HG03097 (cell line): ENCODE measurements at regions not wholly inside any gene's neighbourhood (a gene's known extent, or its start where the extent isn't known, plus 50 kb on each side); places are given as distances from the start of the nearest gene placed in this dataset.

Experiments used
- ATAC-seq: cut with Tn5 transposase; IDR thresholded peaks from one replicate; pipeline ENCODE4 v1.9.1; 2021; ENCODE audit not compliant: unreplicated experiment, low FRiP score

DNA sequence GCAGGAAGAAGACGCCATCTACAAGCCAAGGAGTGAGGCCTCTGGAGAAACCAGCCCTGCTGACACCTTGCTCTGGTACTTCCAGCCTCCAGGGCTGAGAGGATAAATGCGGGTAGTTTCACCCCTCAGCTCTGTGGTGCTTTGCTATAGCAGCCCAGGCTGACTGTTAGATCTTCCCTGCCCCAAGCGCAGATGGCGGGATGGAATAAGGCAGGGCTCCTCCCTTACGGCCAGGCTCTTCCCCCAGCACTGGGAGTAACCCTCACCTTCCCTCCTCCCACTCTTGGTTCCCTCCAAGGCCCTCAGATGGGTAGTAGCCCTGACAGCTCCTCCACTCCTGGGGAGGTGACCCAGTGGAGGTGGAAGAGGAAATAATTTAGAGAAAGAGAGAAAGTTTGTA, 285.1 kb downstream of the GADD45G start:
- no peak for ATAC-seq

DNA sequence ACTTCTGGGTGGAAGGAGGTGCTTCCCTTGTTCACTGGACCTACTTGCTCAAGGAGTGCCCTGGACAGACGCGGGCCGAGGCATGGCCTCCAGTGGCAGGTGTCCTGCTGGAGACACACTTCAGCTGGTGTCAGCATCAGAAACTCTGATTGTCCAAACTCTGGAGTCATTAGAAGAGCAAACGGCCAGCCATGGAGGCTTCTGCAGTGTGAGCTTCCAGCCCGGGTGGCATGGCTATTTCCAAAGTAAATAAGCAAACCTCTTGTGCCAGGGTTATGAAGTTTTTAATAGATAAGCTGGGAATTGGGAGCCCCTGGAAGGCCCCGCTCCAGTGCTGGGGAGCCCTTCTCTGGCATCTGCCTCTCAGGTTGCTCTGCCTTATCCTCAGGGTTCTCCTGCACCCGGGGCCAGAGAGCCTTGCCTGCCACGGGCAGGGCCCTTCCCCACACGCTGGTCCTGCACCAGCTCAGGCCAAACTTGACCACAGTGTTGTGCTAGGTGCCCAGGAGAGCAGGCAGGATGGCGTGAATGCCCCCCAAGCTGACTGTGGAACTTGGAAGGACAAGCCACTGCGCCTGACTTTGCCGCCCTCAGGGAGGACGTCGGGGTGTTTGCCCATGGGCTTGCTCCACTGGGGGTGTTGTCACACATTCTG, 285.6 kb downstream of the GADD45G start:
- no peak for ATAC-seq

DNA sequence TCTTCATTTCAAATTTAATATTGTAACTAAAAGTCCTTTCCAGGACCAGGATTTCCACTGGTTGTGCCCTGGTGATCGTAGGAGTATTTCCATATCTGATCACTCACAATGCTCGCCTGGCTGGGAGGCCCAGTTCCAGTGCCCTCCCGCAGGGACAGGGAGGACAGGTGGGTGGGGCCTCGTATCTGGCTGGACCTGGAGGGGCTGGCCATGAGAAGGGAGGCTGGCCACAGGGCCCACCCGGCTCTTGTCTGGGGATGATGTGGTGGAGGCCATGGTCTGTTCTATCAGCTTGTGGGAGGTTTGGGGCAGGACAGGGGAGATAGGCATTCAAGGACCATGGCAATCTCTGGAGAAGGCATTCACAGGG, 286.4 kb downstream of the GADD45G start:
- no peak for ATAC-seq

DNA sequence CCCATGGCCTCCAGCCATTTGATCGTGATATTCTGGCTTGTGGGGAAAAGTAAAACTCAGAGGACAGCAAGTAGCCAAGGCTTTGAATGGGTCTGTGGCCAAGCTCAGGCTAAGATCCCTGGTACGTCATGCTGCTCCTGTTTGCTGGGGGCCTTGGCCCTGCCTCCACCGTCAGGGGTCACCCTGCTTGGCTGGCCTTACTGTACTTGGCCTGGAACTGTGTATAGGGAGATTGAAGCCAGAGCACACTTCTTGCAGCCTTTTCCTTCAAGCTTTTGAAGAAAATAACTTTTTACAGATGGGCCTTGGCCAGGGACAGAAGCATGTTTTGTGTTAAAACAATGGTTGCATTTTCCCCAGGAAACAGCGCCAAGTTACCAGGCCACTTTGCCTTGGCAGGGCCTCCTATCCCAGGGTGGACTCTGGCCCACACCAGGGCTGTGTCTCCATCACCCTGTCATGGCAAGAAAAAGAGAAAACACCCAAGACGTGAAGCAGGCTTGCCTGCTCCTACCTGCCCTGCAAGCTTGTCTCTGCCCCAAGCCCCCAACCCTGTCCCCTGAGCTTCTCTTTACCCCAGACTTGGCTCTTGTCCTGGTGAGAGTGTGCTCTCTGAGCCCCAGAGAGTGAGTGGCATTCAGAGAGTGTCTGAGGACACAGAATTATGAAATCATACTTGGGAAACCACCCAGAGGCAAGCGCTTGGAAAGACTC, 286.9 kb downstream of the GADD45G start:
- no peak for ATAC-seq

DNA sequence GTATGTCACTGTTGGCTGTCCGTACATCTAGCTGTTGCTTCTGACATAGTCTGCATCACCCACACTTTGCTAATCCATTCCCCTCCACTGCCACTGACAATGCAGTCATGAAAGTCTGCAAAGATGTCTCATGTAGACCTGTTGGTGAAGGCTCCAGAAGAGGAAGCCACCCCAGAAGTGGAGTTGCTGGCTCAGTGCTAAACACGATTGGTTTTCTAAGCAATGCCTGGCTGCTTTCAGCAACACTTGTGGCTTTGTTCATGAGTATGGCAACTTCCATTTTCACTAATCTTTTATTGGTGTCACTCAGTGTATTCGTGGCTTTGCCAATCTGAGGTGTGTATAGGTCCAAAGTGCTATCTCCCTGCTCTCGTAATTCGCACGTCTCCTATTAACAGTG, 288.1 kb downstream of the GADD45G start:
- no peak for ATAC-seq

DNA sequence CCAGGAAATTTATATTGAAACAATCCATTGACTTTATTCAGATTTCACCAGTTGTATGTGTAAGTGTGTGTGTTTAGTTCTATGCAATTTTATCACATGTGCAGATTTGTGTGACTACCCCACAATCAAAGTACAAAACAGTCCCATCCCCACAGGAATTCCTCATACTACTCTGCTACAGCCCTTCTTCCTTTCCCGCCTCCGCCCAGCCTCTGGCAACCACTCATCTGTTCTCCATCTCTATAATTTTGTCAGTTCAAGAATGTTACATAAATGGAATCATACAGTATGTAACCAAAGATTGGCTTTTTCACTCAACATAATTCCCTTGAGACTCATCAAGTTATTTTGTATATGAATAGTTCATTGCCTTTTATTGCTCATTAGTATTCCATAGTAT, 289.1 kb downstream of the GADD45G start:
- ATAC-seq: no peak

DNA sequence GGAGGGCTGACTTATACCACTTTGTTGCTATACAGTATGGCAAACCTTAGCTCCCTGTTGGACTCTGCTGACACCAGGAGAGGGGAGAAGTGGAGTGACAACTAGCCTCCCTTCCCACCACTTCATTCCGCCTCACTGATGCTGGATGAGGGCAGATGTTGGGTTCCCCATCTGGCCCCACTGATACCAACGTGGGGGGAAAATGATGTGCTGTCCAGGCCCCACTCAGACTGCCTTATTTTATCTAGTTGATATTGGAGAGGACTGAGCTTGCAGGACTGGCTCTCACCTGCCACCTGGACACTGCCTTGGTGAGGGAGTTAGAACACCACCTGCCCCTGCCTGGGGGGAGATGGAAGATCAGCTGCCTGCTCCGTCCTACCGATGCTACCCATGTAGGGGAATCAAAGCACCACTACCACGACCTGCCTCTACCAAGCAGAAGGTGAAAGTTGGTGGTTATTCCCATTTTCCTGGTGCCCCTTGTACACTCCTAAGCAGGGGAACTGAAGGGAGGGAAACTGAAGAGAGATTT, 292.1 kb downstream of the GADD45G start:
- no peak for ATAC-seq

DNA sequence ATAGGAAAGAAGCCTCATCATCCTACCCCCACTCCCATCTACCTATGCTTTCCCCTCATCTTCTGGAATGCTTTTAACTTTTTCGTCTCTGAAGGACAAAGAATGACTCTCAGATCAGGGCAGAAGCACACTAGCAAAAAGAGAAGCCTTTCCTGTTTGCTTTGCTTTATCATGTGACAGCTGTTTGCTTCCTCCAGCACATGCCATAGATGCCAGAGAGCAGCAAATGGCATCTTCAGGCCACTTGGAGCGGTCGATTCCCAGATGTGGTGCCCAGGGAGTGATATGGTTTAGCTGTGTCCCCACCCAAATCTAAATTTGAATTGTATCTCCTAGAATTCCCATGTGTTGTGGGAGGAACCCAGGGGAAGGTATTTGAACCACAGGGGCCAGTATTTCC, 294.8 kb downstream of the GADD45G start:
- ATAC-seq: no peak

DNA sequence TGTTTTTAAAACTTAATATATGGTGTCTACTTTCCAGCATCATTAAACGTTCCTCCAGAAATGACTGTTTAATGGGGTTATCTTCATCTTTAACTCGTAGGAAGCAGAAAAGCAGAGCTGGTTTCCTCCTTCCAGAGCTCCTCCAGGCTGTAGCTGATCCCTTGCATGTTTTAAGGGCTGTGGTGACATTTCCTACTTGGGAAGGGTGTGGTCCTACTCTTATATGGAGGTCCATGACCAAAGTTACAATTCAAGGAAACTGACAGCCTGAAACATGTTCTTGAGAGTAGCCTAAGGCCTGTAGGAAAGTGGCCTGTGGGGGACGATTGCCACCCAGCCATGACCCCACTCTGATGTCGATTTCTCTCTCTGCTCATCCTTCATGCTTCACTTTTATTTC, 297.1 kb downstream of the GADD45G start:
- ATAC-seq: no peak

DNA sequence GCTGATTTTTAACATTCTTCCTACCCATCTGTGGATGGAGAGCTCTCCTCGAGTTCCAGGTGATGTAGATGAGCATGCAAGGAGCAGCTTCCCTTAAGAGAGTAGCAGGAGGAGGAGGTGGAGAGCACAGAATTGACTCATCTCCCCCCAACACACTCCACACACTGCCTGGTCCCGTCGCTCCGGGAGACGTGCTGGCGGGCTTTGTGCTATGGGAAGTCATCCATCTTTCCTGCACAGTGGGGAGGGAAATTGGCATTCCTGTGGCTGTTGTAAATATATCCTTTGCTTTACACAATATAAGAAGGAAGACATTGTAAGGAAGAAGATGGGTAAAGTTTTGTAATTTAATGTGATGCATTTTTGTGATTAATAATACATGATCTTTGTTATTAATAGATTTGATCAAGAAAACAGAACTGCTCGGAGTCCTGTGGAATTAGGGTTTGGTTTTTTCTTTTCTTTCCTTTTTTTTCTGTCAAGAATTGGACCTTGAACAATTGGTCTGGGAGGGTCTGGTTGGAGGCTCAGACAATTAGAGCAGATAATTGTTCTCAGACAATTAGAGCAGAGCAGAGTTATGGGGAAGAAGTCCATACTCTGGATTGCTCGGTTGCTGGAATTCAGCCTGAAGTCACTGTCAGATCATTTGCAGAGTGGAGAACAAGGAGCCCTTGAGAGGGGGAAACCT, 297.8 kb downstream of the GADD45G start:
- no peak for ATAC-seq

DNA sequence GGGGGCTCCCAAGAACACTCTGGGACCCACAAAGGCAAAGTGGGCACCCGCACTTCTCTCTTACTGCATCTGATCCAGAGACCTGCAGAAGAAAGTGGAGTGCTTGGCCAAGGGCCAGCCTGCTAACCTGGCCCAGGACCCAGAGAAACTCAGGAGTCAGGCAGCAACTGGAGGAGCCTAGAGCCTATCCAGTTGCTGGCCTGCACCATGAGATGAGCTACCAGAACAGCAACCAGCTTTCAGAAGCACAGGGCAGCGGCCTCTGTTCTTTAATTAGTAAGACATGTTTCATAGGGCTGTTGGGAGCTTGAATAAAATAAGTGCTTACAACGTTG, 298.3 kb downstream of the GADD45G start:
- ATAC-seq: no peak

DNA sequence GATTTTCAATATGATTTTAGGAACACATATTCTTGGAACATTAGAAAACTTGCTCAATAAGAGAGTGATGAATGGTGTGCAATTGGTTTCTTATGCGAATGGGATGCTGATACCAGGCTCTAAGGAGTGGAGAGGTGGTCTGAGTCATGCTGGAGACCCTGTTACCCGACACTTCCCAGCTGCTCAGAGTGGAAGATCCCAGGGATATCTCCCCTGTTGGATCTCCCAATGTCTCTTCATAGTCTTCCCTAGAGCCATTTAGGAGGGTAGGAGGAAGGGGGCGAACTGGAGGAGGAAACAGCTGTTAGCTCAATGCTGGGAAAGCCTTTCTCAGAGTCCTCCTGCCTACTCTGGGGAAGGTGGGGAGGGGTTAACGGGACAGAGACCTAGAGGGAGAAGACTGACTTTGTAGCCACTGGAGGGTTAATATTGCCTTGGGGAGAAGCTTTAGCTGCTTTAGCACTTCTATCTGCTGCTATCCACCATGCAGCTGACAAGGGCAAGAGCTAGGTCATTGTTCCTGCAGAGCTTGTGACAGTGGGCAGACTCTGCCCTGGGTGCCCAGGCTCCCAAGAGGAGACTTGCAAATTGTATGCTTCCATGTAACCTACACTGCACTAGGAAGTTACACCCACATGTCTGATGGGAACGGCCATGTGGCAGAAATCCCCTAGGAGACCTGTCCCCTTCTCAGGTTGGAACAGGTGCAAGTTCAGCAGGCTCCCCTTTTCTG, 301.0 kb downstream of the GADD45G start:
- no peak for ATAC-seq

DNA sequence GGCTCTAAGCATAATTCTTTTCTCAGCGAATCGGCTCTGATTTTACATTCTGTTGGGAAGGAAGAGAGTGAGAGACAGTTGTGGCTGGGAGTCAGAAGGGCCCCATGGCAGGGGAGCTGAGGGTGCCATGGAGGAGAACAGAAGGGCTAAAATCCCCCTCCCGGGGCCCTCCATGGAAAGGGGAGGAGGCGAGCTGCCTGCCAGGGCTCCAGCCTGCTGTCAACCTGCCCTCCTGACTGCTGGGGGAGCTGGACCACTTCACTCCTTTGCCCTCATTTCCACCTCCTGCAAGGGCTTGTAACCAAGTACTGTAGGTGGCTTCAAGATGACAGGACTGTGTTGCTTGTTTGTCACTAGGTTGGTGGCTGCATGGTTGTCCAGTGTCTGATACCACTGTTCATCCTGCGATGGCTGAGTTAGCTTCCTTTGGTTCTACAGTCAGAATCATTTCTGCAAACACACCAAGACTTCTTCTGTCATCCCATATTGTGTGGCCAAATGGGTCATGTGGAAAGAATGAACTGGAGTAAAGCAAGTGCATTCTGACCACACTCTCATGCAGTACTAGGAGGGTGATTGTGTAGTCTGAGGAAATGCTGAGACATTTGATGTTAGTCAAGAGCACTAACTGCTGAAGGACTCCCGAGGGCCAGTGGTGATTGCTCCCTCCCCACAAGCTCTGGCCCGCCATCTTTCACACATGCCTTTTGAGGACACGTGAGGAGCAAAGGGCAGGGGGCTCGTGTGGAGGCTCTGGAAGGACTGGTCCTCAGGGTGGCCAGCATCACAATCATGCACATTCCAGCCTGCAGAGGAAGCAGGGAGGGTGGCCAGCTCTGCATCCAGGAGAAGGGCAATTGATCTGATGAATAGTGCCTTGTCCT, 307.2 kb downstream of the GADD45G start:
- ATAC-seq: no peak

DNA sequence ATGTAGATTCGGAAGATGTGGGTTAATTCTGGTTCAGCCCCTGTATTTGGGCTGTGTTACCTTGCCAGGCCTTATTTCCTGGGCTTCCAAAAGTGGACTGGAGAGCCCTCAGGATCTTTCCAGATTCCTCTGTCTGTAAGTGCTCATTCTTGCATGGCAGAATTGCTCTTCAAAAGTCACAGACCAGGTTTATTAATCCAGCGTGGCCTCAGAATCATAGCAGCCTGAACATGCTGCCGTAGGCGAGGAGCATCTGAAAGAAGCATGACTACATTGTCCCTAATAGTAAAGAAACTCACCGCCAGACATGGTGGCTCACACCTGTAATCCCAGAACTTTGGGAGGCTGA, 307.8 kb downstream of the GADD45G start:
- ATAC-seq: no peak

DNA sequence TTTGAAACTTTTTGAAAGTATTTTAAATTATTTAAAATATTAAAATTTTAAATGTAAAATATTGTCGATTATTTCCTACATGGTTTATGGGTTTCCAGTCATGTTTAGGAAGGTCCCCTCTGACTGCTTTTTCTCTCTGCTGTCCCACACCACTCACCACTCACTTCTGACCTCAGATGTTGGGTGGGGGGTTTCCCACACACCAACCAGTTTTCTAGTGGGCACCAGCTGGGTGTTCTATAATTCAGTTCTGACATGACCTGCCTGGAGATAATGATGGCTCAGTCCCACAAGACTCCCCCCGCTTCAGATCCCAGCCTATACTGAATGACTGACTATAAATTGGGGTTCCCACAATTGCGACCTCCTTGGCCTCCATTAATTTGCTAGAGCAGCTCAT, 310.4 kb downstream of the GADD45G start:
- no peak for ATAC-seq

DNA sequence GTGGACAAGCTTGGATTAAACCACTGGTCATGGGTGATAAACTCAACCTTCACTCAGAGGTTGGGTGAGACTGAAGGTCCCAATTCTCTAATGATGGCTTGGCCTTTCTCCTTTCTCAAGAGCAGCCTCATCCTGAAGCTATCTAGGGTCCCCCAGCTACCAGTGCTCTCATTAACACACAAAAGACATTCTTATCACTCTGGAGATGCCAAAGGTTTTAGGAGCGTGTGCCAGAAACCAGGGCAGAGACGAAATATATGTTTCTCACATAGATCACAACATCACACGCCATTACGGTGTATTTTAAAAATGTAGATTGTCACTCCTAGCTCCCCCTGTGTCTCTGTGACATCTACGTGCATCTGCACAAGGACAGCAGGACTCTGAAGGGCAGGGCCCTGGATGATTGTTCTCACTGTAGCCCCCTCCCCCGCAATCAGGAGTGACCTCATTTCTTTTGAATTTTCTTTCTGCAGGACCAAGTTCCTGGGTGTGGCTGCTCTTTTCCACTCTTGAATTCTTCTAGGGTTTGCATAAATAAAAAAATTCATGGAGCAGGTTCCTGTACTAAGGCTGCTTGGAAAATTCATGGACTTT, 311.3 kb downstream of the GADD45G start:
- ATAC-seq: no peak

DNA sequence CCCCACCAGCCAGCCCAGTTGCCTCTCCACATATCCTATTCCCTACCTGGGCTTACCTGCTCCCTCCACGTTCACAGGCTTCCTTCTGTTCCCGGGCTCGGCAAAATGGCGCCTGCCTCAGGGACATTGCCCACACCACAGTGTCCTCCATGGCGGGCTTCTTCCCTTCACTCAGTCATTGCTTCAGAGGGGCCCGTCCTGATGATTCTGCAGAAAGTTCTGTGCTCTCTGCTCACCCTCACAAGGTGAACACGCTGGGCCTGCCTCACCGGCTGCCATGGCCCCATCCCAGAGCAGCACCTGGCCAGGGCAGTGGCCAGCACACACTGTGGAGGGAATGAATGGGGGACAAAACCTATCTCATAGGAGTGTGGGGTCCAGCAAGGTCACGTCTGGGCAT, 313.0 kb downstream of the GADD45G start:
- ATAC-seq: no peak

DNA sequence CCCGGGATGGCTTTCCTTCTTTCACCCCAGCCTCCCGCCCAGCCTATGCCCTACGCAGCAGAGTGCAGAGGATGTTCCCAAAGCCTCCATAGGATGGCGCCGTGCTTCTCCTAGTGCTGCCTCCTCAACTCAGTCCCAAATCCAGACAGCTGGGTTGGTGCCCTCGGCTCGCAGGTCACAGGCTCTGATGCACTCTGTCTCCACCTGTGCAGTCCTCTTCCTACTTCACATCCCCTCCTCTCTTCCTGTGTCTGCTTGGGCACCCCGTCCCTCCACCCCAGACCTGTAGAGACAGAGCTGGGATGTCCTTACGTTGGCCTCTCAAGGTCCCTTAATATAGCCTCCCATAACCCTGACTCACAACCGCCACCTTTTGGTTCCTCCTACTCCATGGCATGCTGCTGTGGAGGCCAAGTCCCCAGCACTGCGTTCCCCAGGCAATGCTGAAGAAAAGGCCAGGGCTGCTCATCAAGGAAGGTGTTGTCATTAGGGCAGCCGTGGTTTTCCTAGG, 314.4 kb downstream of the GADD45G start:
- no peak for ATAC-seq

DNA sequence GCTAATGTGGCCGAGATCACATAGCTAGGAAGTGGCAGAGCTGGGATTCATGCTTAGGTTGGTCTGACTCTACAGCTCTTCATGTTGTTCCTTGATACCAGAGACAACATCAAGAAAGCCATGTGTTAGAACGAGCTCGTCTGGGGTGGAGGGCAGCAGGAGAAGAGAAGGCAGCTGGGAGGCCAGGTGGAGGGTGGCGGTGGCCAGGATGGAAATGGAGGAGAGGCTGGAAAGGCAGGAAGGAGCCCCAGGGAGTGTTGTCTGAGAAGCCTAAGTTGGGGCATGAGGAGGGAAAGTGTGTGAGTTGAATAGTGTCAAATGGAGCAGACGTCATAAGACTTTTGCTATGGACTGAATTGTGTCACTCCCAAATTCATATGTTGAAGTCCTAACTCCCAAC, 315.3 kb downstream of the GADD45G start:
- no peak for ATAC-seq

DNA sequence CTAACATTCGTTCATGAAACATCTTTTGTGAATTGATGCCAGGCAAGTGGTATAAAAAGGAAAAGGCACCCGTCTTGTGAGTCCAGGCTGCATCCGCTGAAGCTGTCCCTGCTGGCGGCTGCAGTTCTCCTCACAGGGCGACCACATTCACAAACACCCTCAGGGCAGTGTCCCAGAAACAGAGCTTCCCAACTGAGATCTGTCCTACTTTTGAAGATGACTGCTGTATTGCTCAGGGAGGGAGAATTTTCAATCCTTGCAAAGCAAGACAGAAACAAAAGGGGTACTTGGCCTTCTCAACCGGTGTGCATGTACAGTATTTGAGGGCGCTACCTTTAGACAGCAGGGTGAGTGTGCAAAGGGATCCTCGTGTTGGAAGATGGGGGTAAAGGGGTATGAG, 316.1 kb downstream of the GADD45G start:
- ATAC-seq: no peak
